ENCODE measurements at regions not wholly inside any gene's neighbourhood (a gene's known extent, or its start where the extent isn't known, plus 50 kb on each side); places are given as distances from the start of the nearest gene placed in this dataset.

DNA sequence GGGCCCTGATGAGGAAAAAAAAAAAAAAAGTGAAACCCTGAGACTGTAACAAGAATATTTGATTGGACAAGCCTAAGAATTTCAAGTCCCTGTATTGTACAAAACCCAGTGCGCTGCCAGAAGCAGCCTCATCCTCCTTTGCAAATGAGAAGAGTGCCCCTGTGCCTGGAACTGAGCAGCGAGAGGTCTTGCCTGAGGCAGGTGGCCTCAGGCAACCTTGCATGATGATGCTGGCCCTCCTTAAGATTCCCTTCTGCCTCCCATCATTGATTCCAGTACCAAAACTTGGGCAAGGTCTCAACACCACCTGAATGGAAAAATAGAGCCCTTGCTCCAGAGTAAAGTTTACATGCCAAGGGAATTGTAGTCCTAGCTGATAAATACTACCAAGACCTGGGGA is 129.6 kb upstream of the RAB4A start:
- Histone ChIP-seq H3K27me3 (ENCODE audit: insufficient read depth) (no peaks in the 10 kb centered on the region), H4K20me1 (replicated peaks; ENCODE audit: insufficient read depth) (no peaks in the 10 kb centered on the region), H3K27ac (ENCODE audit: low read depth) (no peak overlapping the region), H3K36me3 (ENCODE audit: insufficient read depth) (no peaks in the 10 kb centered on the region; the same call in 1 of the 2 replicates), H3K4me1 (ENCODE audit: insufficient read depth) (no peaks in the 10 kb centered on the region), H3F3A (replicated peaks; ENCODE audit: low read depth) (no peaks in the 10 kb centered on the region), H2AFZ (no peak overlapping the region), H3K4me3 (no peak overlapping the region), H3K9me2 (ENCODE audit: insufficient read depth) (peaks cover 5% of the 10 kb centered on the region; the same call in 1 of the 2 replicates), H3K79me2 (replicated peaks; ENCODE audit: insufficient read depth) (no peaks in the 10 kb centered on the region), H3K4me2 (no peak overlapping the region)
- no peak overlapping the region for H3K27ac Mint-ChIP-seq
- TF ChIP-seq JUNB (IDR thresholded peaks at IDR 0.05; ENCODE audit: unreplicated experiment), result no peak
- H3K9me3 Mint-ChIP-seq, result peaks cover 3% of the 10 kb centered on the region; the same call in 1 of the 3 replicates
- H3K4me1 Mint-ChIP-seq, result peaks cover 3% of the 10 kb centered on the region; the same call in 1 of the 3 replicates
- no peak overlapping the region for H3K4me3 Mint-ChIP-seq
- peaks cover 8% of the 10 kb centered on the region for H3K27me3 Mint-ChIP-seq (ENCODE audit: insufficient read depth, low read depth, poor library complexity)
- no peak for ATAC-seq
- H3K36me3 Mint-ChIP-seq (ENCODE audit: low read depth), result no peaks in the 10 kb centered on the region
- no peak for DNase-seq (ENCODE audit: low spot score)

DNA sequence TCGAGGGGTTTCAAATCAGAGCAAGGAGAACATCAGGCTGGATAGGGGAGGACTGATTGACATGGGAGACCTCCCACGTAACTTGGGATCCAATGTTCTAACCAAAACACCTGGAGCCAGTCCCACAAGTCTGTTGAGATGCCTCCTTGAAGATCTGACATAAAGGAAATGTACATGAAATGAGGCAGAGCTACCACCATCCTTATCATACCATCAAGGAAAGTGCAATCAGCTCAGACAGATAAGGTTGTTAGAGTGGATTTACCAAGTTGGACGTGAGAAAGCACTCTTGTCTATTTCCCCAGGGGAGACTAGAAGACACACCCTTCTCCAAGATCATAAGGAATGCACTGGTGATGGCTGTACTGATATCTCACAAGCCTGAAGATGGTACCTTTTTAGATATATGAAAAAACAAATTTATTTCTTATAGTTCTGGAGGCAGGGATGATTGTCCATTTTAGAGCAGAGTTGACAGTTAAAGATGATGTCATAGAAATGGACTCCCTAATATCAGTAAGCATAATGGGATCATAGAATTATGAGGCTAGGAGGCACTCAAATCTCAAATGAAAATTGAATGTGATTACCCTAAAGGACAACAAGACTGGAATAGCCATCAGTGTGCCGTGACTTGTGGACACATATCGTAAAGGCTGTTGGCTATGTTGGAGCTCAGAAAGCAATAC is 129.1 kb upstream of the RAB4A start:
- H3K4me3 Mint-ChIP-seq, result no peak overlapping the region
- no peak overlapping the region for H2AFZ ChIP-seq
- H3K79me2 ChIP-seq (replicated peaks; ENCODE audit: insufficient read depth), result no peaks in the 10 kb centered on the region
- no peaks in the 10 kb centered on the region for H3K4me1 ChIP-seq (ENCODE audit: insufficient read depth)
- H3K27ac ChIP-seq (ENCODE audit: low read depth), result no peak overlapping the region
- H3K27me3 ChIP-seq (ENCODE audit: insufficient read depth), result no peaks in the 10 kb centered on the region
- no peaks in the 10 kb centered on the region; the same call in 1 of the 2 replicates for H3K36me3 ChIP-seq (ENCODE audit: insufficient read depth)
- no peaks in the 10 kb centered on the region for H4K20me1 ChIP-seq (replicated peaks; ENCODE audit: insufficient read depth)
- no peak overlapping the region for H3K4me2 ChIP-seq
- no peak overlapping the region for H3K27ac Mint-ChIP-seq
- DNase-seq (ENCODE audit: low spot score) (no peak), ATAC-seq (no peak)
- peaks cover 8% of the 10 kb centered on the region for H3K27me3 Mint-ChIP-seq (ENCODE audit: insufficient read depth, low read depth, poor library complexity)
- H3K9me2 ChIP-seq (ENCODE audit: insufficient read depth), result peaks cover 3% of the 10 kb centered on the region; the same call in 1 of the 2 replicates
- H3K4me1 Mint-ChIP-seq, result peaks cover 3% of the 10 kb centered on the region
- H3K9me3 Mint-ChIP-seq, result no peaks in the 10 kb centered on the region
- TF ChIP-seq EZH2 (IDR thresholded peaks at IDR 0.05; ENCODE audit: low read depth, unreplicated experiment) (no peak), NANOG (IDR thresholded peaks at IDR 0.05; ENCODE audit: borderline replicate concordance) (no peak), ZNF331 (CRISPR knock-in tag; IDR thresholded peaks at IDR 0.05; ENCODE audit: low read depth) (no peak), JUNB (IDR thresholded peaks at IDR 0.05; ENCODE audit: unreplicated experiment) (no peak), POLR2AphosphoS5 (IDR thresholded peaks at IDR 0.05; ENCODE audit: low read depth) (no peak), ZNF114 (CRISPR knock-in tag; IDR thresholded peaks at IDR 0.05) (no peak)
- TF ChIP-seq, protein P1, sequence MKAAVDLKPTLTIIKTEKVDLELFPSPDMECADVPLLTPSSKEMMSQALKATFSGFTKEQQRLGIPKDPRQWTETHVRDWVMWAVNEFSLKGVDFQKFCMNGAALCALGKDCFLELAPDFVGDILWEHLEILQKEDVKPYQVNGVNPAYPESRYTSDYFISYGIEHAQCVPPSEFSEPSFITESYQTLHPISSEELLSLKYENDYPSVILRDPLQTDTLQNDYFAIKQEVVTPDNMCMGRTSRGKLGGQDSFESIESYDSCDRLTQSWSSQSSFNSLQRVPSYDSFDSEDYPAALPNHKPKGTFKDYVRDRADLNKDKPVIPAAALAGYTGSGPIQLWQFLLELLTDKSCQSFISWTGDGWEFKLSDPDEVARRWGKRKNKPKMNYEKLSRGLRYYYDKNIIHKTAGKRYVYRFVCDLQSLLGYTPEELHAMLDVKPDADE (IDR thresholded peaks at IDR 0.05), result no peak
- TF ChIP-seq, protein P2, sequence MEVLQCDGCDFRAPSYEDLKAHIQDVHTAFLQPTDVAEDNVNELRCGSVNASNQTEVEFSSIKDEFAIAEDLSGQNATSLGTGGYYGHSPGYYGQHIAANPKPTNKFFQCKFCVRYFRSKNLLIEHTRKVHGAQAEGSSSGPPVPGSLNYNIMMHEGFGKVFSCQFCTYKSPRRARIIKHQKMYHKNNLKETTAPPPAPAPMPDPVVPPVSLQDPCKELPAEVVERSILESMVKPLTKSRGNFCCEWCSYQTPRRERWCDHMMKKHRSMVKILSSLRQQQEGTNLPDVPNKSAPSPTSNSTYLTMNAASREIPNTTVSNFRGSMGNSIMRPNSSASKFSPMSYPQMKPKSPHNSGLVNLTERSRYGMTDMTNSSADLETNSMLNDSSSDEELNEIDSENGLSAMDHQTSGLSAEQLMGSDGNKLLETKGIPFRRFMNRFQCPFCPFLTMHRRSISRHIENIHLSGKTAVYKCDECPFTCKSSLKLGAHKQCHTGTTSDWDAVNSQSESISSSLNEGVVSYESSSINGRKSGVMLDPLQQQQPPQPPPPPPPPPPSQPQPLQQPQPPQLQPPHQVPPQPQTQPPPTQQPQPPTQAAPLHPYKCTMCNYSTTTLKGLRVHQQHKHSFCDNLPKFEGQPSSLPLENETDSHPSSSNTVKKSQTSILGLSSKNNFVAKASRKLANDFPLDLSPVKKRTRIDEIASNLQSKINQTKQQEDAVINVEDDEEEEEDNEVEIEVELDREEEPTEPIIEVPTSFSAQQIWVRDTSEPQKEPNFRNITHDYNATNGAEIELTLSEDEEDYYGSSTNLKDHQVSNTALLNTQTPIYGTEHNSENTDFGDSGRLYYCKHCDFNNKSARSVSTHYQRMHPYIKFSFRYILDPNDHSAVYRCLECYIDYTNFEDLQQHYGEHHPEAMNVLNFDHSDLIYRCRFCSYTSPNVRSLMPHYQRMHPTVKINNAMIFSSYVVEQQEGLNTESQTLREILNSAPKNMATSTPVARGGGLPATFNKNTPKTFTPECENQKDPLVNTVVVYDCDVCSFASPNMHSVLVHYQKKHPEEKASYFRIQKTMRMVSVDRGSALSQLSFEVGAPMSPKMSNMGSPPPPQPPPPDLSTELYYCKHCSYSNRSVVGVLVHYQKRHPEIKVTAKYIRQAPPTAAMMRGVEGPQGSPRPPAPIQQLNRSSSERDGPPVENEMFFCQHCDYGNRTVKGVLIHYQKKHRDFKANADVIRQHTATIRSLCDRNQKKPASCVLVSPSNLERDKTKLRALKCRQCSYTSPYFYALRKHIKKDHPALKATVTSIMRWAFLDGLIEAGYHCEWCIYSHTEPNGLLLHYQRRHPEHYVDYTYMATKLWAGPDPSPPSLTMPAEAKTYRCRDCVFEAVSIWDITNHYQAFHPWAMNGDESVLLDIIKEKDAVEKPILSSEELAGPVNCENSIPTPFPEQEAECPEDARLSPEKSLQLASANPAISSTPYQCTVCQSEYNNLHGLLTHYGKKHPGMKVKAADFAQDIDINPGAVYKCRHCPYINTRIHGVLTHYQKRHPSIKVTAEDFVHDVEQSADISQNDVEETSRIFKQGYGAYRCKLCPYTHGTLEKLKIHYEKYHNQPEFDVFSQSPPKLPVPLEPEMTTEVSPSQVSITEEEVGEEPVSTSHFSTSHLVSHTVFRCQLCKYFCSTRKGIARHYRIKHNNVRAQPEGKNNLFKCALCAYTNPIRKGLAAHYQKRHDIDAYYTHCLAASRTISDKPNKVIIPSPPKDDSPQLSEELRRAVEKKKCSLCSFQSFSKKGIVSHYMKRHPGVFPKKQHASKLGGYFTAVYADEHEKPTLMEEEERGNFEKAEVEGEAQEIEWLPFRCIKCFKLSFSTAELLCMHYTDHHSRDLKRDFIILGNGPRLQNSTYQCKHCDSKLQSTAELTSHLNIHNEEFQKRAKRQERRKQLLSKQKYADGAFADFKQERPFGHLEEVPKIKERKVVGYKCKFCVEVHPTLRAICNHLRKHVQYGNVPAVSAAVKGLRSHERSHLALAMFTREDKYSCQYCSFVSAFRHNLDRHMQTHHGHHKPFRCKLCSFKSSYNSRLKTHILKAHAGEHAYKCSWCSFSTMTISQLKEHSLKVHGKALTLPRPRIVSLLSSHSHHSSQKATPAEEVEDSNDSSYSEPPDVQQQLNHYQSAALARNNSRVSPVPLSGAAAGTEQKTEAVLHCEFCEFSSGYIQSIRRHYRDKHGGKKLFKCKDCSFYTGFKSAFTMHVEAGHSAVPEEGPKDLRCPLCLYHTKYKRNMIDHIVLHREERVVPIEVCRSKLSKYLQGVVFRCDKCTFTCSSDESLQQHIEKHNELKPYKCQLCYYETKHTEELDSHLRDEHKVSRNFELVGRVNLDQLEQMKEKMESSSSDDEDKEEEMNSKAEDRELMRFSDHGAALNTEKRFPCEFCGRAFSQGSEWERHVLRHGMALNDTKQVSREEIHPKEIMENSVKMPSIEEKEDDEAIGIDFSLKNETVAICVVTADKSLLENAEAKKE (CRISPR knock-in tag; IDR thresholded peaks at IDR 0.05), result no peak
- TF ChIP-seq, protein P3, sequence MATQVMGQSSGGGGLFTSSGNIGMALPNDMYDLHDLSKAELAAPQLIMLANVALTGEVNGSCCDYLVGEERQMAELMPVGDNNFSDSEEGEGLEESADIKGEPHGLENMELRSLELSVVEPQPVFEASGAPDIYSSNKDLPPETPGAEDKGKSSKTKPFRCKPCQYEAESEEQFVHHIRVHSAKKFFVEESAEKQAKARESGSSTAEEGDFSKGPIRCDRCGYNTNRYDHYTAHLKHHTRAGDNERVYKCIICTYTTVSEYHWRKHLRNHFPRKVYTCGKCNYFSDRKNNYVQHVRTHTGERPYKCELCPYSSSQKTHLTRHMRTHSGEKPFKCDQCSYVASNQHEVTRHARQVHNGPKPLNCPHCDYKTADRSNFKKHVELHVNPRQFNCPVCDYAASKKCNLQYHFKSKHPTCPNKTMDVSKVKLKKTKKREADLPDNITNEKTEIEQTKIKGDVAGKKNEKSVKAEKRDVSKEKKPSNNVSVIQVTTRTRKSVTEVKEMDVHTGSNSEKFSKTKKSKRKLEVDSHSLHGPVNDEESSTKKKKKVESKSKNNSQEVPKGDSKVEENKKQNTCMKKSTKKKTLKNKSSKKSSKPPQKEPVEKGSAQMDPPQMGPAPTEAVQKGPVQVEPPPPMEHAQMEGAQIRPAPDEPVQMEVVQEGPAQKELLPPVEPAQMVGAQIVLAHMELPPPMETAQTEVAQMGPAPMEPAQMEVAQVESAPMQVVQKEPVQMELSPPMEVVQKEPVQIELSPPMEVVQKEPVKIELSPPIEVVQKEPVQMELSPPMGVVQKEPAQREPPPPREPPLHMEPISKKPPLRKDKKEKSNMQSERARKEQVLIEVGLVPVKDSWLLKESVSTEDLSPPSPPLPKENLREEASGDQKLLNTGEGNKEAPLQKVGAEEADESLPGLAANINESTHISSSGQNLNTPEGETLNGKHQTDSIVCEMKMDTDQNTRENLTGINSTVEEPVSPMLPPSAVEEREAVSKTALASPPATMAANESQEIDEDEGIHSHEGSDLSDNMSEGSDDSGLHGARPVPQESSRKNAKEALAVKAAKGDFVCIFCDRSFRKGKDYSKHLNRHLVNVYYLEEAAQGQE (IDR thresholded peaks at IDR 0.05; ENCODE audit: unreplicated experiment), result no peak
- H3K4me3 ChIP-seq, result no peak overlapping the region
- no peaks in the 10 kb centered on the region for H3F3A ChIP-seq (replicated peaks; ENCODE audit: low read depth)
- no peaks in the 10 kb centered on the region for H3K36me3 Mint-ChIP-seq (ENCODE audit: low read depth)

Measured in GM23338 (cell line).